GM21529 (cell line): ENCODE measurements at regions not wholly inside any gene's neighbourhood (a gene's known extent, or its start where the extent isn't known, plus 50 kb on each side); places are given as distances from the start of the nearest gene placed in this dataset.

ENCODE experiments used
- ATAC-seq: cut with Tn5 transposase; IDR thresholded peaks from one replicate; pipeline ENCODE4 v1.9.1; 2021; ENCODE audit not compliant: unreplicated experiment

DNA sequence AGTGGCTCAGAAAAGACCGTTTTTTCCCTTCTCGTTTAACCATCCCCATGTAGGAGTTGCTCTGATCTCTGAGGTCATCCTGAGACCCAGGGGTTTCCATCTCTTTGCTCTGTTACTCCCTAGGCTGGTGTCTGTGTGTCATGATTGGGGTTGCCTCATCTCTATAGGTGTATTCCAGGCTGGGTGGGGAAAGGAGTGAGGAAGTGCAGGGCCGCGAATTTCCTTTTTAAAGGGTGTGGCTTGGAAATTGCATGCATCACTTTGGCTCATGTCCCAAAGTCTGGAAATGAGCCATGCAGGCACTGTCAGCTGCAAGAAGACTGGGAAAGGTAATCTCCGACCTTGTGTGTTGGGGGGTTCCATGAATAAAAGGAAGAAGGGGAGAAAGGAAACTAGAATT lies 201.9 kb downstream of the AACS start:
- no peak for ATAC-seq

GRCh38 chr12:125269276-125269675 lies 204.0 kb downstream of the AACS start:
- no peak for ATAC-seq

- no peak for ATAC-seq
These were observed 206.7 kb downstream of the AACS start for GRCh38 chr12:125271892-125272291.

- ATAC-seq: no peak
These were observed 207.2 kb downstream of the AACS start for GRCh38 chr12:125272383-125272933.

DNA sequence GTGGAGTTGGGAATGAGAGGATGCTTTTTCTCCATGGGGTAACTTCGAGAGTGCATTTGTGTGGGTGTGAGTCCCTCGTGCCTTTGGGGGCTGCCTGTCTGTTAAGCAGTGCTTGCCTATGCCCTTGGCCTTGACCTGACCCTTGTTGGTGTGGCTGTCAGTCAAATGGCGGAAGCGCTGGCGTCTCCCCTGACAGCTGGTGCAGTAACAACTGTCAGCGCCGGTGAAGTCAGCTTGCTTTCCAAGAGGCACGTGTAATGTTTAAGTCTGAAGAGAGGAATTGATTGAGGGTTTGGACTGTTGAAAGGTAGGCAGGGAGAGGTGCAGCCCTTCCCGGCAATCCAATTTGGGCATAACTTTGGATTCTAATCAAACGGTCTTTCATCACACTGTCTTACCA lies 211.3 kb downstream of the AACS start:
- ATAC-seq: no peak

DNA sequence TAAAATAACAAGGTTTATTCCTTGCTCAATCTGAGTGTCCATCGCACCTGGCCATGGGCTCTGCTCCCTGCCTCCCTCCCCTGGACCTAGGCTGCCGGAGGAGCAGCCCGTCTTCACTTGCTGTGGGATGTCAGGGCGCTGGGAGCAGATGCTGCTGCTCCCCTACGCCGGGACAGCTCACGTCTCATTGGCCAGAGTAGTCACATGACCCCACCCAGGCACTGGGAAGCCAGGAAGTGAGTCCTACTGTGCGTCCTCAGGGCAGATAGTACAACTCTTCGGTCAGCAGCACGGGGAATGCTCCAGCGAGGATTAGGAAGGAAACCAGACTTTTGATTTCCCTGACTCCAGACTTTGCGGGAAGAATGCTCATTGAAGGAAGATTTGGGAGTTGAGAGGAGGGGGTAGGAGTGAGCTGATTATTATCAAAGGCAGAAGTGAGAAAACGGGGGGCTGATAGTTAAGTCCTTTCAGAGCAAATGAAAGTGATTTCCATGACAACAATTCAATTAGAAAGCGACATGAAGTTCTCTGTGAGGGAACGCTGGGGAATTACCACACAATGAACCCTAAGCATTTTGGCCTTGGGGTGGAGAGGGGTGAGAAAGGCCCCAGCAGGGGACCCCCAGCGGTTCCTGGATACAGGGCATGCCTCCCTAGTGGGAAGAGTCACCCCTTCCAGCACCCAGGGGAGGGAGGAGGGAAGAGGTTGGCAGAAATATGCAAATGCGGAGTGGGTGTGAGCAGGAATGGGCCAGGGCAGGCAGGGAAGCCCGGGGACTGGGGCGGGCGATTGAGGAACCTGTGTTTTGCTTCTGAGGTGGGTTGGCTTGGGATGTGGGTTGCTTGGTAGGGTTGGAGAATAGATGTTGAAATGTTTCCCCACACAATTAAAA lies 215.5 kb downstream of the AACS start:
- ATAC-seq: no peak

DNA sequence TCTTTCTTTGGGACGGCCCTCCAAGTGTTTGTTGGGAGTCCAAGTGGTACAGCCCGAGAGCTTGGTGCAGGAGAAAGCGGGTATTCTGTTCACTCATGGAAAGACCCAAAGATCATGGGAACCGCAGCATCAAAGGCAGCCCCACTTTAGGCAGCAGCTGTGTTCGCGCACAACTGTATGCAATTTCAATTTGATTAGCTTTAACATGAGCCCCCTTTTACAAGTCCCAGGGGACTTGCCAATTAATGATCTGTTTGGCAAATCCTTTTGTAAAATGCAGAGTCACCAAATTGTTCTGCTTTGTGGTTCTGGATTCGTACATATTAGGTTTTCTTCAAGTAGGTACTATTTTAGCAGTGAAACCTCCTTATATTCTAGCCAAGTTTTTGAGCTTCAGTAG lies 217.7 kb downstream of the AACS start:
- no peak for ATAC-seq

DNA sequence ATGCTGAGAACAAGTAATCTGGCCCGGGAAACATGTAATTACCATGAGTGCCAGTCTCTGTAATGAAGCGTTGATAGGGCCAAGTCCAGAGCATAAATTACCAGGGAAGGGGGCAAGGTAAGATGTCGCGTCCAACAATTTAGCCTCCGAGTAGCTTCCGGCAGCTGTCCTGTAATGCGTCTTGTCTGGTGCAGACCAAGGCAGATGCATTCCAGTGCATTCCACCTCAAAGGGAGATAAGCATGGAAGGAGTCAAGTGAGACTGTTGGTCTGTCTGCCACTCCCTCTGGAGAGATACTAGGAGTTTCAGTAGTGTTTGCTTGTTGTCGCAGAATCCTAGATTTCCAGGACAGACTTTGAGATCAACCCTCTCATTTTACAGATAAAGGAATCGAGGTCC lies 218.3 kb downstream of the AACS start:
- no peak for ATAC-seq

GRCh38 chr12:125284087-125284486 lies 218.9 kb downstream of the AACS start:
- no peak for ATAC-seq

- no peak for ATAC-seq
These were observed 219.9 kb downstream of the AACS start for GRCh38 chr12:125284945-125285685.

- ATAC-seq: no peak
These were observed 220.9 kb downstream of the AACS start for GRCh38 chr12:125286005-125286727.

DNA sequence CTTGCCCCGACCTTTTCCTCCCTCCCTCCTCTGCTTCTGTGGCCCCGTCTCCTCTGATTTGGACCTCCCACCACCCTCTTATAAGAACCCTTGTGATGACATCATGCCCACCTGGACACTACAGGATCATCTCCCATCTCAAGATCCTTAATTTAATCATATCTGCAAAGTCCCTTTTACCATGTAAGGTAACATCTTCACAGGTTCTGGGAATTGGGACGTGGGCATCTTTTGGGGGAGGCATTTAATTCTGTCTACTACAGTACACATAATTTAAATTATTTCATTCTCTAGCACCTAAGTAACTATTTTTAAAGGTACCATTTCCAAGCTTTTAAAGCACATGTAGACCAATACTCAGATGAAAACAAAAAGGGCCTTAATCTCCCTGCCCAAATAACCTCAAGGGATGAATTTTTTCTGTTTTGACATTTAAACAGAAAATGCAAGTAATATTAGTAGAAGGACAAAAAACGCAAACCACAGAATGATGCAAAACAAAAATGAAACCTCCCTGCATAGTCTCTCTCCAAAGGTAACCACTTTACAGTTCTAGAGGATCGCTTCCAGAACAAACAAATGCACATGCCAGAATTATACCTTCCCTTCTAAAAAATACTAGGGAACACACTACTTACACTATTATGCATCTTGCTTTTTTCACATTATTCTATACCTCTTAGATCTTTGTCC lies 222.1 kb downstream of the AACS start:
- ATAC-seq: peak; percentile 76

GRCh38 chr12:125288931-125289928 lies 224.0 kb downstream of the AACS start:
- ATAC-seq: no peak

DNA sequence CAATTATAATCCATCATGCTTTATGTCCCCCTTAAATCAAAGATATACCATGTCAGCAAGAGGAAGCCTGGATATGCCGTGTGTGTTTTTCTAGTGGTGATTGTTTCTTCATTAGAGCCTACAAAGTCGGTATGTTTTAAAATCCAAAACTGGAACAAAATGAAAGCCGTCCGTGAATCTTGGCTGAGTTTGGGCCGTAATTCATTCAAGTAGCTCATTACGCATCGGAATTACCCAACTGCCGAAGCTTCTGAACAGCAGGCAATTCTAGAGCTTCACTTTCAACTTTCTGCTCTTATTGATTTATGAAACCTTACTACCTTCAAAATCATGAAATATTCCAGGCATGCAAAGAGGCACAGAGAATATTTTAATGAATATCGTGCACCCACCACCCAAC lies 224.7 kb downstream of the AACS start:
- no peak for ATAC-seq

GRCh38 chr12:125292700-125293099 lies 227.5 kb downstream of the AACS start:
- ATAC-seq: no peak

DNA sequence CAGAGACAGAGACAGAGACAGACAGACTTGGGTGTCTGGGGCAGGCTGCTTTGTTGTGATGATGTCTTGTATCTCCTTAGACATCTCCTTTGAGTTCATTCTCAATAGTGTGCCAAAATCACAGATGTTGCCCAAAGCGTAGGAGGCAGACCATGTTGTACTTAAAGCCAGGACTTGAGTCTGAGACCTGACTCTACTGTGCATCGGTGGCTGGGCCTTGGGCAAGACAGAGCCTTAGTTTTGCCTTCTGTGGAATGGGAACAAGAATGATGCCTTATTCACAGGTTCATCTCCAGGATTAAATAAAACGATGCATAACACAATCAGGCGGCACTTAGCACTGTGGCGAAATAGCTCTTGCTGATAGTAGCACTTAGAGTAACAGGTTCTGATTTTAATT lies 230.3 kb downstream of the AACS start:
- no peak for ATAC-seq

DNA sequence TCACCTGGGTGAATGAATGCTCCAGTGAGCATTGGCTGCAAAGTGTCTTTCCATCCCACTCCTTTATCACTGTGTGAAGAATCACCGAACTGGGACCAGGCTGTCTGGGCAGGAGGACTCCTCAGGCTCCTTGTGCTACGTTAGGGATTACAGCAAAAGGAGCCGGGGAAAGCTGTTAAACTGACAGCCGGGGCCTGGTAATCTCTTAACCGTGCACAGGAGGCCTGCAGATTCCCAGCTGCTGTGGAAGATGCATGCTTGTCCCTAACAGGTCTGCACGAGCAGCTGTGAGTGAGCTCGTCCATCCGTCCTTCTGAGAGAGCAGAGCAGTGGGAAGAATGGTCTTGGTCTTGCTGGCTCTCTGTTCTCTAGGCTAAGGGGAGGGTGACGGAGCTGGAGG lies 231.5 kb downstream of the AACS start:
- ATAC-seq: no peak

DNA sequence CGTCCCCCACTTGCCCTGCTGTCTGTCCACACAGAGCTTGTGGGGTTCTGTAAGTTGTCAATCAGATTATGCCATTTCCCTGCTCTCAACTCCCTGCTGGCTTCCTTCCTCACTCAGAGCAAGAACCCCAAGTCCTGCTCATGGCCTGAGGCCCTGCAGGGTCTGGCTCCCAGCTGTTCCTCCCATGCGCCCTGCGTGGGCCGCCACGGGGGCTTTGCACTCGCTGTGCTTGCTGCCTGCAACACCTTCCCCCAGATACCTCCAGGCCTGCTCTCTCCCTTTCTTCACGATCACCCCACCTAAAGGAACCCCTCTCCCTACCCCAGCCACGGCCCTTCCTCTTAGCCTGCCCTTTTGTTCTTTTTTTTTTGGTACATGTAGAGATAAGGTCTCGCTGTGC lies 234.6 kb downstream of the AACS start:
- ATAC-seq: no peak

- no peak for ATAC-seq
These were observed 235.0 kb downstream of the AACS start for GRCh38 chr12:125300249-125300648.

DNA sequence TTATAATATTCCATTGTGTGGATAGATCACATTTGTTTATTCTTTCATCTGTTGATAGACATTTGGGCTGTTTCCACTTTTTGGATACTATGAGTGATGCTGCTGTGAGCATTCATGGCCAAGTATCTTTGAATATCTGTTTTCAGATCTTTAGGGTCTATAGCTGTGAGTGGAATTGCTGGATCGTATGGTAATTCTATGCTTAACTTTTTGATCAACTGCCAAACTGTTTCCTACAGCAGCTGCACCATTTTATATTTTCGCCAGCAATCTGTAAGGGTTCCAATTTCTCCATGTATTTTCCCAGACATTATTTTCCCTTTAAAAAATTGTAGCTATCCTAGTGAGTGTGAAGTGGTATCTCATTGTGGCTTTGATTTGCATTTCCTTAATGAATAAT lies 238.1 kb downstream of the AACS start:
- ATAC-seq: no peak
